ENCODE measurements at regions not wholly inside any gene's neighbourhood (a gene's known extent, or its start where the extent isn't known, plus 50 kb on each side); places are given as distances from the start of the nearest gene placed in this dataset.

DNA sequence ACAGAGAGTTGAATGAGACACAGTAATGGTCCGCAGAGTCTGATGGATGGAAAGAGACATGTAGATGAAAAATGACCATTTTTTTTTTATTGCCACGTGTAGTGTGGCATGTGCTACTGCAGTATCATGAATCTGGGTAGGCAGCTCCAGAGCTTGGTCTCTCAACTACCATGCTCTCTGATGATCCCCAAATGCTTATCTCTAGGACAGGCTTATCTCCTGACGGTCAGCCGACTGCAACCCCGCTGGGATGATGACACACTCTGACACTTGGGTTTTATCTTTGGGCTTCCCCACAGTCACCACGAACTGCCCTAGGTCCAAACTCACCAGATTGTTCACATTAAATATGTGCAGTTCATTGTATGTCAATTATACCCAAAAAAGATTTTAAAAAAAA, 239.7 kb downstream of the QDPR start:
- dilution Hi-C loops (cut with MboI; ENCODE audit: extremely low pct_ligation_motif_present, low sequenced_read_pairs) (no loop called here), intact Hi-C loops (cut with micrococcal nuclease) (no loop called here)
- no peaks in the 10 kb centered on the region for H3K36me3 ChIP-seq (ENCODE audit: control insufficient read depth in 2 of 2, extremely low read depth in 1 of 2, insufficient read depth in 2 of 2, low read length in 2 of 2)
- BruUV-seq (replicated peaks): no TSS peak
- POLR2A ChIA-PET: no interaction called here
- H3K27me3 ChIP-seq (ENCODE audit: control insufficient read depth in 2 of 2, insufficient read depth in 2 of 2, low read length in 2 of 2): no peaks in the 10 kb centered on the region
- no peak overlapping the region for H2AFZ ChIP-seq (ENCODE audit: low read depth, low read length)
- no peaks in the 10 kb centered on the region for H3K79me2 ChIP-seq (ENCODE audit: control insufficient read depth, insufficient read depth, low read length)
- H3K4me1 ChIP-seq (ENCODE audit: control insufficient read depth, extremely low read depth, insufficient read depth, low read length): no peaks in the 10 kb centered on the region
- H3K27ac ChIP-seq (ENCODE audit: insufficient read depth, low read depth, low read length): no peak overlapping the region
- no peak for TF ChIP-seq POLR2AphosphoS5 (IDR thresholded peaks at IDR 0.05; ENCODE audit: insufficient read depth, low read depth, low read length)
- TF ChIP-seq EZH2 (IDR thresholded peaks at IDR 0.05; ENCODE audit: borderline replicate concordance, low read depth, low read length, severe bottlenecking): no peak
- TF ChIP-seq, protein P1, sequence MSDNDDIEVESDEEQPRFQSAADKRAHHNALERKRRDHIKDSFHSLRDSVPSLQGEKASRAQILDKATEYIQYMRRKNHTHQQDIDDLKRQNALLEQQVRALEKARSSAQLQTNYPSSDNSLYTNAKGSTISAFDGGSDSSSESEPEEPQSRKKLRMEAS (IDR thresholded peaks at IDR 0.05; ENCODE audit: insufficient read depth, insufficient read length): no peak
- TF ChIP-seq MYC (IDR thresholded peaks at IDR 0.05; ENCODE audit: low read depth, low read length): no peak
- TF ChIP-seq FOS (IDR thresholded peaks at IDR 0.05; ENCODE audit: borderline replicate concordance, insufficient read depth, low read length): no peak
- no peak for TF ChIP-seq POLR2A (IDR thresholded peaks at IDR 0.05; ENCODE audit: low read depth, low read length)
- no peak for TF ChIP-seq JUN (IDR thresholded peaks at IDR 0.05; ENCODE audit: borderline replicate concordance, insufficient read depth, insufficient read length, low read depth)
- TF ChIP-seq, protein P2, sequence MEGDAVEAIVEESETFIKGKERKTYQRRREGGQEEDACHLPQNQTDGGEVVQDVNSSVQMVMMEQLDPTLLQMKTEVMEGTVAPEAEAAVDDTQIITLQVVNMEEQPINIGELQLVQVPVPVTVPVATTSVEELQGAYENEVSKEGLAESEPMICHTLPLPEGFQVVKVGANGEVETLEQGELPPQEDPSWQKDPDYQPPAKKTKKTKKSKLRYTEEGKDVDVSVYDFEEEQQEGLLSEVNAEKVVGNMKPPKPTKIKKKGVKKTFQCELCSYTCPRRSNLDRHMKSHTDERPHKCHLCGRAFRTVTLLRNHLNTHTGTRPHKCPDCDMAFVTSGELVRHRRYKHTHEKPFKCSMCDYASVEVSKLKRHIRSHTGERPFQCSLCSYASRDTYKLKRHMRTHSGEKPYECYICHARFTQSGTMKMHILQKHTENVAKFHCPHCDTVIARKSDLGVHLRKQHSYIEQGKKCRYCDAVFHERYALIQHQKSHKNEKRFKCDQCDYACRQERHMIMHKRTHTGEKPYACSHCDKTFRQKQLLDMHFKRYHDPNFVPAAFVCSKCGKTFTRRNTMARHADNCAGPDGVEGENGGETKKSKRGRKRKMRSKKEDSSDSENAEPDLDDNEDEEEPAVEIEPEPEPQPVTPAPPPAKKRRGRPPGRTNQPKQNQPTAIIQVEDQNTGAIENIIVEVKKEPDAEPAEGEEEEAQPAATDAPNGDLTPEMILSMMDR (IDR thresholded peaks at IDR 0.05; ENCODE audit: extremely low read depth in 1 of 2, insufficient read depth in 1 of 2, low read depth in 1 of 2, low read length in 2 of 2): no peak
- no peak for TF ChIP-seq GATA2 (IDR thresholded peaks at IDR 0.05; ENCODE audit: insufficient read depth, insufficient read length, low read depth, low read length)
- no peak for FAIRE-seq
- no peak overlapping the region for H3K9ac ChIP-seq (replicated peaks; ENCODE audit: extremely low read depth, insufficient read depth, low read length)
- no peak for DNase-seq (ENCODE audit: low read depth, low spot score)
- no peak overlapping the region for H3K4me3 ChIP-seq (replicated peaks in 1 of 3; ENCODE audit: insufficient read depth in 1 of 3, low read depth in 1 of 3, low read length in 3 of 3)
- CTCF ChIA-PET: interaction anchor here (1.2 to 1.9 kb wide), 2 partner anchors 10 to 176 kb away, joined by 3 to 5 read pairs; no protein-coding TSS in a partner anchor
- H4K20me1 ChIP-seq (replicated peaks; ENCODE audit: control insufficient read depth, extremely low read depth, insufficient read depth, low read length): no peaks in the 10 kb centered on the region
- H3K9me1 ChIP-seq (replicated peaks; ENCODE audit: control insufficient read depth, extremely low read depth, insufficient read depth, low read length): no peaks in the 10 kb centered on the region
- no peaks in the 10 kb centered on the region for H3K9me3 ChIP-seq (replicated peaks; ENCODE audit: control insufficient read depth, insufficient read depth, low read length)
- H3K4me2 ChIP-seq (ENCODE audit: insufficient read depth, low read length): no peak overlapping the region
